Effector CD4-positive, alpha-beta T cell (primary cell): ENCODE measurements at regions not wholly inside any gene's neighbourhood (a gene's known extent, or its start where the extent isn't known, plus 50 kb on each side); places are given as distances from the start of the nearest gene placed in this dataset.
"Not testable (repeated sequence)": the region's sequence is repeated elsewhere in the genome, so short reads cannot be mapped to it uniquely, and the experiment has no call there.

Experiments used
- DNase-seq: peaks from one replicate; pipeline ENCODE4 v3.0.0-alpha.2; 2020

GRCh38 chr9:78121488-78121887, 89.9 kb upstream of the GNAQ start:
- DNase-seq: peak; percentile 21

GRCh38 chr9:78118742-78119473, 87.3 kb upstream of the GNAQ start:
- DNase-seq: no peak

GRCh38 chr9:78115073-78115472, 83.5 kb upstream of the GNAQ start:
- DNase-seq: no peak

- no peak for DNase-seq
Observed at GRCh38 chr9:78114581-78114980, 83.0 kb upstream of the GNAQ start.

GRCh38 chr9:78112406-78112805, 80.8 kb upstream of the GNAQ start:
- DNase-seq: no peak

- no peak for DNase-seq
Observed at GRCh38 chr9:78112004-78112403, 80.4 kb upstream of the GNAQ start.

GRCh38 chr9:78109075-78109474, 77.5 kb upstream of the GNAQ start:
- DNase-seq: no peak

- DNase-seq: not testable (repeated sequence)
Observed at GRCh38 chr9:78106586-78106985, 75.0 kb upstream of the GNAQ start.

- DNase-seq: no peak
Observed at GRCh38 chr9:78103971-78104433, 72.4 kb upstream of the GNAQ start.

GRCh38 chr9:78101247-78101646, 69.6 kb upstream of the GNAQ start:
- no peak for DNase-seq

- no peak for DNase-seq
Observed at GRCh38 chr9:78097541-78097940, 65.9 kb upstream of the GNAQ start.

- no peak for DNase-seq
Observed at GRCh38 chr9:78091731-78092130, 60.1 kb upstream of the GNAQ start.

- no peak for DNase-seq
Observed at GRCh38 chr9:78089111-78089510, 57.5 kb upstream of the GNAQ start.

GRCh38 chr9:78088190-78088589, 56.6 kb upstream of the GNAQ start:
- not testable (repeated sequence) for DNase-seq
